HepG2 (cell line): ENCODE measurements at regions not wholly inside any gene's neighbourhood (a gene's known extent, or its start where the extent isn't known, plus 50 kb on each side); places are given as distances from the start of the nearest gene placed in this dataset.

ENCODE experiments used
- ATRX ChIP-seq: sonication (generic); formaldehyde crosslinking; IDR thresholded peaks from 2 replicates; pipeline ENCODE4 v1.4.0; 2020; ENCODE audit warnings: missing genetic modification reagents, borderline replicate concordance
- CBX2 ChIP-seq, 2 experiments: fragments of 200-600 bp in 1 of 2; sonication (generic); formaldehyde crosslinking in 1 of 2; IDR thresholded peaks; 2 replicates each; pipeline versions ENCODE4 v1.7.0 to v1.8.1; 2018 to 2022; ENCODE audit warnings: low read depth in 2 of 2, low read length in 1 of 2, mild to moderate bottlenecking in 1 of 2, missing genetic modification reagents in 1 of 2
- ERF ChIP-seq: IDR thresholded peaks from 2 replicates; pipeline ENCODE4 v1.6.1; 2018; ENCODE audit warnings: missing biosample characterization, missing genetic modification reagents
- FOSL2 ChIP-seq: sonication (generic); formaldehyde crosslinking; IDR thresholded peaks from 2 replicates; pipeline ENCODE4 v1.4.0; 2020; ENCODE audit warnings: missing genetic modification reagents
- FOXK1 ChIP-seq: sonication (generic); formaldehyde crosslinking; IDR thresholded peaks from 2 replicates; pipeline ENCODE4 v1.4.0; 2020; ENCODE audit warnings: low read depth, missing genetic modification reagents, borderline replicate concordance
- HOXA9 ChIP-seq: sonication (generic); formaldehyde crosslinking; IDR thresholded peaks from 2 replicates; pipeline ENCODE4 v1.8.1; 2022; ENCODE audit warnings: missing genetic modification reagents, mild to moderate bottlenecking, moderate library complexity, borderline replicate concordance
- HOXD1 ChIP-seq: sonication (generic); formaldehyde crosslinking; IDR thresholded peaks from 2 replicates; pipeline ENCODE4 v1.5.0; 2020; ENCODE audit warnings: missing genetic modification reagents
- ISX ChIP-seq: sonication (generic); formaldehyde crosslinking; conservative IDR thresholded peaks from 2 replicates; pipeline ENCODE4 v1.5.0; 2020; ENCODE audit warnings: missing genetic modification reagents
- KMT2A ChIP-seq: sonication (generic); formaldehyde crosslinking; IDR thresholded peaks from 2 replicates; pipeline ENCODE4 v1.4.0; 2020; ENCODE audit warnings: missing genetic modification reagents
- LCORL ChIP-seq, 2 experiments: fragments of 450-650 bp in 1 of 2; sonication (generic) in 1 of 2; formaldehyde crosslinking in 1 of 2; IDR thresholded peaks; 2 replicates each; pipeline versions ENCODE4 v1.5.0 to v1.6.1; 2017 to 2020; ENCODE audit warnings: antibody characterized with exemption in 1 of 2, missing genetic modification reagents in 1 of 2
- MIER2 ChIP-seq: IDR thresholded peaks from 2 replicates; pipeline ENCODE4 v1.6.1; 2016; ENCODE audit warnings: missing biosample characterization, missing genetic modification reagents
- NBN ChIP-seq: fragments of 450-650 bp; conservative IDR thresholded peaks from 2 replicates; pipeline ENCODE4 v1.6.1; 2017
- RFXAP ChIP-seq: sonication (generic); formaldehyde crosslinking; IDR thresholded peaks from 2 replicates; pipeline ENCODE4 v1.4.0; 2020; ENCODE audit warnings: missing genetic modification reagents, borderline replicate concordance
- SMC3 ChIP-seq: IDR thresholded peaks from 2 replicates; pipeline ENCODE4 v1.6.1; 2011; ENCODE audit warnings: low read length, improper control_type of control experiment
- SOX6 ChIP-seq, 2 experiments: fragments of 450-650 bp in 1 of 2; sonication (generic) in 1 of 2; formaldehyde crosslinking in 1 of 2; IDR thresholded peaks; 2 replicates each; pipeline versions ENCODE4 v1.4.0 to v1.6.1; 2017 to 2020; ENCODE audit warnings: antibody characterized with exemption in 1 of 2, mild to moderate bottlenecking in 1 of 2, missing genetic modification reagents in 1 of 2
- TCF7L2 ChIP-seq: IDR thresholded peaks from 2 replicates; pipeline ENCODE4 v1.6.1; 2011; ENCODE audit warnings: mild to moderate bottlenecking, low read depth, low read length, moderate library complexity
- TEAD3 ChIP-seq: optimal IDR thresholded peaks from 2 replicates; pipeline ENCODE3; 2016; ENCODE audit warnings: borderline replicate concordance
- WIZ ChIP-seq: sonication (generic); formaldehyde crosslinking; IDR thresholded peaks from 2 replicates; pipeline ENCODE4 v1.5.1; 2020; ENCODE audit warnings: mild to moderate bottlenecking, missing genetic modification reagents
- ZBTB21 ChIP-seq: sonication (generic); formaldehyde crosslinking; IDR thresholded peaks from 2 replicates; pipeline ENCODE4 v1.4.0; 2020; ENCODE audit warnings: missing genetic modification reagents
- ZNF282 ChIP-seq: fragments of 450-650 bp; IDR thresholded peaks from 2 replicates; pipeline ENCODE4 v1.6.1; 2018; ENCODE audit not compliant: partially characterized antibody
- ZNF33A ChIP-seq: sonication (generic); formaldehyde crosslinking; IDR thresholded peaks from 2 replicates; pipeline ENCODE4 v1.5.1; 2020; ENCODE audit warnings: missing genetic modification reagents, mild to moderate bottlenecking, moderate library complexity, borderline replicate concordance
- ZNF343 ChIP-seq: sonication (generic); formaldehyde crosslinking; IDR thresholded peaks from 2 replicates; pipeline ENCODE4 v1.4.0; 2020; ENCODE audit warnings: mild to moderate bottlenecking, missing genetic modification reagents
- ZNF552 ChIP-seq: sonication (generic); formaldehyde crosslinking; IDR thresholded peaks from 2 replicates; pipeline ENCODE4 v1.9.0; 2022; ENCODE audit warnings: missing genetic modification reagents, mild to moderate bottlenecking, borderline replicate concordance
- ZNF749 ChIP-seq: sonication (generic); formaldehyde crosslinking; IDR thresholded peaks from 2 replicates; pipeline ENCODE4 v1.8.0; 2022; ENCODE audit warnings: mild to moderate bottlenecking, missing genetic modification reagents, moderate library complexity, borderline replicate concordance
- TF ChIP-seq, protein P1 (sequence below): IDR thresholded peaks from 2 replicates; pipeline ENCODE4 v1.6.1; 2016; ENCODE audit warnings: low read depth, control low read depth
- TF ChIP-seq, protein P2 (sequence below): IDR thresholded peaks from 2 replicates; pipeline ENCODE4 v1.6.1; 2016; ENCODE audit warnings: control low read depth
- TF ChIP-seq, protein P3 (sequence below): sonication (generic); formaldehyde crosslinking; IDR thresholded peaks from 2 replicates; pipeline ENCODE4; 2020; ENCODE audit warnings: missing genetic modification reagents, mild to moderate bottlenecking, borderline replicate concordance

GRCh38 chr2:111663471-111664274 lies 220.3 kb downstream of the ANAPC1 start (continued):
- TF ChIP-seq HOXA9 (CRISPR knock-in tag) (no peak), ZBTB21 (CRISPR knock-in tag) (no peak), ERF (CRISPR knock-in tag) (0 out of 2 replicates have a peak, but pooled peaks have one; percentile 45), LCORL (IDR thresholded peaks at IDR 0.05) (no peak), LCORL (CRISPR knock-in tag; IDR thresholded peaks at IDR 0.05) (no peak), ZNF343 (CRISPR knock-in tag) (no peak), KMT2A (CRISPR knock-in tag) (no peak), SMC3 (peak; percentile 57; the same call in 1 of the 2 replicates), FOXK1 (CRISPR knock-in tag) (0 out of 2 replicates have a peak, but pooled peaks have one; percentile 24), ISX (CRISPR knock-in tag) (no peak), WIZ (no peak), NBN (no peak), ATRX (no peak), MIER2 (CRISPR knock-in tag) (no peak), ZNF33A (CRISPR knock-in tag) (no peak), FOSL2 (CRISPR knock-in tag) (peak; percentile 32; the same call in 1 of the 2 replicates), ZNF282 (no peak), CBX2 (IDR thresholded peaks at IDR 0.05; ENCODE audit: low read depth, low read length) (no peak), CBX2 (CRISPR knock-in tag; IDR thresholded peaks at IDR 0.05; ENCODE audit: low read depth) (no peak), ZNF552 (CRISPR knock-in tag) (no peak), HOXD1 (CRISPR knock-in tag) (no peak), ZNF749 (CRISPR knock-in tag) (no peak), RFXAP (CRISPR knock-in tag) (no peak), SOX6 (IDR thresholded peaks at IDR 0.05) (no peak), SOX6 (CRISPR knock-in tag; IDR thresholded peaks at IDR 0.05) (no peak), TCF7L2 (no peak), TEAD3 (CRISPR knock-in tag) (no peak)
- TF ChIP-seq, protein P1, sequence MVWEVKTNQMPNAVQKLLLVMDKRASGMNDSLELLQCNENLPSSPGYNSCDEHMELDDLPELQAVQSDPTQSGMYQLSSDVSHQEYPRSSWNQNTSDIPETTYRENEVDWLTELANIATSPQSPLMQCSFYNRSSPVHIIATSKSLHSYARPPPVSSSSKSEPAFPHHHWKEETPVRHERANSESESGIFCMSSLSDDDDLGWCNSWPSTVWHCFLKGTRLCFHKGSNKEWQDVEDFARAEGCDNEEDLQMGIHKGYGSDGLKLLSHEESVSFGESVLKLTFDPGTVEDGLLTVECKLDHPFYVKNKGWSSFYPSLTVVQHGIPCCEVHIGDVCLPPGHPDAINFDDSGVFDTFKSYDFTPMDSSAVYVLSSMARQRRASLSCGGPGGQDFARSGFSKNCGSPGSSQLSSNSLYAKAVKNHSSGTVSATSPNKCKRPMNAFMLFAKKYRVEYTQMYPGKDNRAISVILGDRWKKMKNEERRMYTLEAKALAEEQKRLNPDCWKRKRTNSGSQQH (CRISPR knock-in tag): no peak
- TF ChIP-seq, protein P2, sequence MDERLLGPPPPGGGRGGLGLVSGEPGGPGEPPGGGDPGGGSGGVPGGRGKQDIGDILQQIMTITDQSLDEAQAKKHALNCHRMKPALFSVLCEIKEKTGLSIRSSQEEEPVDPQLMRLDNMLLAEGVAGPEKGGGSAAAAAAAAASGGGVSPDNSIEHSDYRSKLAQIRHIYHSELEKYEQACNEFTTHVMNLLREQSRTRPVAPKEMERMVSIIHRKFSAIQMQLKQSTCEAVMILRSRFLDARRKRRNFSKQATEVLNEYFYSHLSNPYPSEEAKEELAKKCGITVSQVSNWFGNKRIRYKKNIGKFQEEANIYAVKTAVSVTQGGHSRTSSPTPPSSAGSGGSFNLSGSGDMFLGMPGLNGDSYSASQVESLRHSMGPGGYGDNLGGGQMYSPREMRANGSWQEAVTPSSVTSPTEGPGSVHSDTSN (CRISPR knock-in tag): no peak
- TF ChIP-seq, protein P3, sequence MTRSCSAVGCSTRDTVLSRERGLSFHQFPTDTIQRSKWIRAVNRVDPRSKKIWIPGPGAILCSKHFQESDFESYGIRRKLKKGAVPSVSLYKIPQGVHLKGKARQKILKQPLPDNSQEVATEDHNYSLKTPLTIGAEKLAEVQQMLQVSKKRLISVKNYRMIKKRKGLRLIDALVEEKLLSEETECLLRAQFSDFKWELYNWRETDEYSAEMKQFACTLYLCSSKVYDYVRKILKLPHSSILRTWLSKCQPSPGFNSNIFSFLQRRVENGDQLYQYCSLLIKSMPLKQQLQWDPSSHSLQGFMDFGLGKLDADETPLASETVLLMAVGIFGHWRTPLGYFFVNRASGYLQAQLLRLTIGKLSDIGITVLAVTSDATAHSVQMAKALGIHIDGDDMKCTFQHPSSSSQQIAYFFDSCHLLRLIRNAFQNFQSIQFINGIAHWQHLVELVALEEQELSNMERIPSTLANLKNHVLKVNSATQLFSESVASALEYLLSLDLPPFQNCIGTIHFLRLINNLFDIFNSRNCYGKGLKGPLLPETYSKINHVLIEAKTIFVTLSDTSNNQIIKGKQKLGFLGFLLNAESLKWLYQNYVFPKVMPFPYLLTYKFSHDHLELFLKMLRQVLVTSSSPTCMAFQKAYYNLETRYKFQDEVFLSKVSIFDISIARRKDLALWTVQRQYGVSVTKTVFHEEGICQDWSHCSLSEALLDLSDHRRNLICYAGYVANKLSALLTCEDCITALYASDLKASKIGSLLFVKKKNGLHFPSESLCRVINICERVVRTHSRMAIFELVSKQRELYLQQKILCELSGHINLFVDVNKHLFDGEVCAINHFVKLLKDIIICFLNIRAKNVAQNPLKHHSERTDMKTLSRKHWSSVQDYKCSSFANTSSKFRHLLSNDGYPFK (CRISPR knock-in tag): no peak
